ENCODE measurements at regions not wholly inside any gene's neighbourhood (a gene's known extent, or its start where the extent isn't known, plus 50 kb on each side); places are given as distances from the start of the nearest gene placed in this dataset.

DNA sequence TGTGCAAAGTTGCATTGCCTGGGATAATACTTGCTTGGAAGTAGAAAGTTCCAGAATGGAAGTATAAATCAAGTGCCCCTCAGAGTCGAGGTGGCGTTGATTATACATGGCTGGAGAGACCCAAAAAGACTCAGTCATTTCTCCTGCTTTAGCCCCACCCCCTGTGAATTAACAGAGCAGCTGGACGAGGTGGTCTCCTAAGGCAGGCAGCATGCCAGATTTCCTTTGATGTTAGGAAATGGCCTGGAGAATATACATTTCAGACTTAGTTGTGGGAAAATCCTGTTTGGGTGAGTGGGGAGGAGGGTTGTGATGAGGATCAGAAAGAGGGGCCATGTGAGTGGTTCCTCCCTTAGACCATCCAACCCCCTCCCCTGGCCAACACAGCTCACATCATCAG is 406.1 kb upstream of the TMPO start:
- no peak for TF ChIP-seq CTCF (IDR thresholded peaks at IDR 0.05)
- H3K9me3 ChIP-seq: no peaks in the 10 kb centered on the region
- WGBS, 2 donors: 61 to 69% methylated on average over 3 of the region's 3 CpGs
- no peak overlapping the region for H3K27ac ChIP-seq
- no peaks in the 10 kb centered on the region for H3K27me3 ChIP-seq
- H3K4me3 ChIP-seq: no peak overlapping the region
- DNase-seq (no peak), ATAC-seq (no peak)
- intact Hi-C loops (cut with DNase I): no loop called here
- H3K4me1 ChIP-seq: no peaks in the 10 kb centered on the region
- H3K36me3 ChIP-seq: no peaks in the 10 kb centered on the region

GRCh38 chr12:98110536-98110935 is 404.9 kb upstream of the TMPO start:
- no peaks in the 10 kb centered on the region for H3K4me1 ChIP-seq
- DNase-seq (no peak), ATAC-seq (no peak)
- no peaks in the 10 kb centered on the region for H3K9me3 ChIP-seq
- 78 to 81% methylated on average over 8 of the region's 8 CpGs for WGBS, 2 donors
- no peak overlapping the region for H3K27ac ChIP-seq
- H3K36me3 ChIP-seq: no peaks in the 10 kb centered on the region
- H3K4me3 ChIP-seq: no peak overlapping the region
- intact Hi-C loops (cut with DNase I): no loop called here
- no peaks in the 10 kb centered on the region for H3K27me3 ChIP-seq
- no peak for TF ChIP-seq CTCF (IDR thresholded peaks at IDR 0.05)

DNA sequence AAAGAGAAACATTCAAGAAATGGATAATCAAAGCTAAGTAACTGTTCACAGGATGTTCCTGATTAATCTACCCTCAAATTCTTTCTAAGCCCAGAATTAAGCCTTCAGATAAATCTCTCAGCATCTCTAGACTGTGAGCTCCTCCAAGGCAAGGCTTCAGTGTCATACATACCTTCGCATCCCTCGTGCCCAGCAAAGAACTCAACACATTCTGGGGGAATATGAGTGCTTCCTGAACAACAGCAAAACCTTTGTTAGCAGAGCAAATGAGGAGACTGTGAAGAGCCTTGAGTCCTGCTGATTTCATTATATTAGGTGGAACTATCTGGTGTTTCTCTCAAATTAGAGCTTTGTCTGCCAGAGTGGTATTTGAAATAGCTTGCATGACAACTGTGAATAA is 401.8 kb upstream of the TMPO start:
- Histone ChIP-seq H3K27me3 (no peaks in the 10 kb centered on the region), H3K4me3 (no peak overlapping the region), H3K27ac (no peak overlapping the region), H3K4me1 (no peaks in the 10 kb centered on the region), H3K9me3 (no peaks in the 10 kb centered on the region), H3K36me3 (no peaks in the 10 kb centered on the region)
- intact Hi-C loops (cut with DNase I): no loop called here
- 80 to 84% methylated on average over 2 of the region's 2 CpGs for WGBS, 2 donors
- no peak for TF ChIP-seq CTCF (IDR thresholded peaks at IDR 0.05)
- ATAC-seq (no peak), DNase-seq (no peak)

DNA sequence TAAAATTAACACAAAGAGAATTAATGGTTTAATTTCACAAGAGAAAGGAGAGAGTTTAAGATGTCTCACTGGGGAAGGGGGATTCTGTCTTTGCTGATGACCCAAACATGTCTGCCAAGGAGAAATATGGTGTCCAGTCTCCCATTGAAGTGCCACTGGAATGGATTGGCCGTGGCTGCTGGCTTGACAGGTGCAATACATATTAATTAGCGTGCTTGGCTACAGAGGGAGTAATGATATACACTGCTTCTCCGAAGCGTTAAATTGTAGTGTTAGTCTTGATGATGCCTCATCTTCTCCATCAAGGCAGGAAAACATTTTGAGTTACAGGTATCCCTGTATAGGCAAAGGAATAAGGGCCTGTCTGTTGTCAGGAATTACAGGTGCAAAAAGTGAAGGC is 393.4 kb upstream of the TMPO start:
- H3K4me1 ChIP-seq: peaks cover 0 to 34% (median 8%) of the 10 kb centered on the region in 9 donors
- no peak overlapping the region for H3K4me3 ChIP-seq
- H3K27me3 ChIP-seq: no peaks in the 10 kb centered on the region
- no peak for ATAC-seq
- DNase-seq: no peak
- TF ChIP-seq CTCF (IDR thresholded peaks at IDR 0.05): no peak
- 96 to 97% methylated on average over 4 of the region's 4 CpGs for WGBS, 2 donors
- no peak overlapping the region for H3K27ac ChIP-seq
- H3K36me3 ChIP-seq: no peaks in the 10 kb centered on the region
- intact Hi-C loops (cut with DNase I): no loop called here
- H3K9me3 ChIP-seq: no peaks in the 10 kb centered on the region

- H3K36me3 ChIP-seq: no peaks in the 10 kb centered on the region
- peaks cover 0 to 45% (median 13%) of the 10 kb centered on the region in 9 donors for H3K4me1 ChIP-seq
- DNase-seq: no peak
- TF ChIP-seq CTCF (IDR thresholded peaks at IDR 0.05): no peak
- intact Hi-C loops (cut with DNase I): no loop called here
- no peaks in the 10 kb centered on the region for H3K9me3 ChIP-seq
- no peak for ATAC-seq
- no peak overlapping the region for H3K4me3 ChIP-seq
- 50 to 52% methylated on average over 3 of the region's 3 CpGs for WGBS, 2 donors
- peak overlapping the region in 3 of 10 donors; percentile 0 to 38 (median 36) for H3K27ac ChIP-seq
- no peaks in the 10 kb centered on the region for H3K27me3 ChIP-seq
Observed at GRCh38 chr12:98123021-98123461, 392.3 kb upstream of the TMPO start.

All from heart right ventricle (tissue), 16 donors.